ENCODE measurements at regions not wholly inside any gene's neighbourhood (a gene's known extent, or its start where the extent isn't known, plus 50 kb on each side); places are given as distances from the start of the nearest gene placed in this dataset.

DNA sequence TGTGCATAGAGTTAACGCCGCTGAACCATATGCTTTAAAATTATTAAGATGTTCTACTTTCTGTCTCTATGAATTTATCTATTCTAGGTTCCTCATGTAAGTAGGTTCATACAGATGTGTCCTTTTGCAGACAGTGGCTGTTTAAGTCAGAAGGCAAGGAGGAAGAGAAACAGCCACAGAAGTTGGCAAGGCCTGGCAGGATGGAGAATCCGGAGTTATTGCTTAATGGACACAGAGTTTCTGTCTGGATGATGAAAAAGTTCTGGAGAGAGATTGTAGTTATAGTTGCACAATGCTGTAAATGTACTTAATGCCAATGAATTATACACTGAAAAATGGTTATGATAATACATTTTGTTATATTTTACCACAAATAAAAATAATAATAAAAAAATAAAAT lies 283.6 kb upstream of the CNR1 start:
- TF ChIP-seq, protein P1, sequence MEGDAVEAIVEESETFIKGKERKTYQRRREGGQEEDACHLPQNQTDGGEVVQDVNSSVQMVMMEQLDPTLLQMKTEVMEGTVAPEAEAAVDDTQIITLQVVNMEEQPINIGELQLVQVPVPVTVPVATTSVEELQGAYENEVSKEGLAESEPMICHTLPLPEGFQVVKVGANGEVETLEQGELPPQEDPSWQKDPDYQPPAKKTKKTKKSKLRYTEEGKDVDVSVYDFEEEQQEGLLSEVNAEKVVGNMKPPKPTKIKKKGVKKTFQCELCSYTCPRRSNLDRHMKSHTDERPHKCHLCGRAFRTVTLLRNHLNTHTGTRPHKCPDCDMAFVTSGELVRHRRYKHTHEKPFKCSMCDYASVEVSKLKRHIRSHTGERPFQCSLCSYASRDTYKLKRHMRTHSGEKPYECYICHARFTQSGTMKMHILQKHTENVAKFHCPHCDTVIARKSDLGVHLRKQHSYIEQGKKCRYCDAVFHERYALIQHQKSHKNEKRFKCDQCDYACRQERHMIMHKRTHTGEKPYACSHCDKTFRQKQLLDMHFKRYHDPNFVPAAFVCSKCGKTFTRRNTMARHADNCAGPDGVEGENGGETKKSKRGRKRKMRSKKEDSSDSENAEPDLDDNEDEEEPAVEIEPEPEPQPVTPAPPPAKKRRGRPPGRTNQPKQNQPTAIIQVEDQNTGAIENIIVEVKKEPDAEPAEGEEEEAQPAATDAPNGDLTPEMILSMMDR (IDR thresholded peaks at IDR 0.05; ENCODE audit: borderline replicate concordance, extremely low read depth, low read length, poor library complexity, severe bottlenecking), result no peak
- TF ChIP-seq EZH2 (IDR thresholded peaks at IDR 0.05; ENCODE audit: borderline replicate concordance, low read depth, low read length, severe bottlenecking), result no peak

Measured in DND-41 (cell line).